Esophagus muscularis mucosa (tissue), 4 donors: ENCODE measurements at regions not wholly inside any gene's neighbourhood (a gene's known extent, or its start where the extent isn't known, plus 50 kb on each side); places are given as distances from the start of the nearest gene placed in this dataset.
A peak's percentile ranks its signal among the peaks of the same experiment; 100 is the strongest.

Experiments
- DNase-seq: peaks from one replicate; pipeline ENCODE4 v3.0.0-alpha.2; 2017; ENCODE audit errors: extremely low spot score
- H3K27ac ChIP-seq, 4 donors: fragments of 200-600 bp; sonication (generic); replicated peaks in 1 of 4; 1 replicate in 3 of 4; 2 replicates in 1 of 4; pipeline ENCODE4 v1.5.1; 2016 to 2019; ENCODE audit warnings: mild to moderate bottlenecking in 1 of 4
- H3K27me3 ChIP-seq, 4 donors: fragments of 200-600 bp; sonication (generic); one replicate each; pipeline versions ENCODE4 v1.5.1 to v1.6.0; 2016 to 2019
- H3K36me3 ChIP-seq, 4 donors: fragments of 200-600 bp; sonication (generic); one replicate each; pipeline ENCODE4 v1.5.1; 2016 to 2019
- H3K4me1 ChIP-seq, 4 donors: fragments of 200-600 bp; sonication (generic); one replicate each; pipeline ENCODE4 v1.5.1; 2016 to 2019
- H3K4me3 ChIP-seq, 4 donors: fragments of 200-600 bp; sonication (generic); 1 replicate in 2 of 4; 2 replicates in 2 of 4; pipeline ENCODE4 v1.5.1; 2016 to 2019; ENCODE audit warnings: mild to moderate bottlenecking in 4 of 4, moderate library complexity in 1 of 4
- H3K9me3 ChIP-seq, 4 donors: fragments of 200-600 bp; sonication (generic); 1 replicate in 3 of 4; 2 replicates in 1 of 4; pipeline ENCODE4 v1.5.1; 2016 to 2019
- CTCF ChIP-seq, 3 experiments: fragments of 200-600 bp in 2 of 3; fragments of 450-650 bp in 1 of 3; sonication (generic) in 2 of 3; IDR thresholded peaks; one replicate each; pipeline ENCODE4 v1.5.1; 2017 to 2019; ENCODE audit warnings: antibody characterized with exemption in 3 of 3, mild to moderate bottlenecking in 2 of 3, moderate library complexity in 1 of 3
- EP300 ChIP-seq: sonication (generic); formaldehyde crosslinking; IDR thresholded peaks from one replicate; pipeline ENCODE4 v1.6.1; 2017; ENCODE audit warnings: antibody characterized with exemption
- POLR2A ChIP-seq: fragments of 450-650 bp; IDR thresholded peaks from one replicate; pipeline ENCODE4 v1.6.1; 2017; ENCODE audit warnings: antibody characterized with exemption, moderate library complexity, mild to moderate bottlenecking, low read depth
- POLR2AphosphoS5 ChIP-seq, 2 donors: sonication (generic); formaldehyde crosslinking; IDR thresholded peaks; one replicate each; pipeline ENCODE4 v1.6.1; 2017; ENCODE audit warnings: antibody characterized with exemption in 2 of 2
- WGBS: methylation state at CpG from one replicate; pipeline ENCODE4 v1.1.5; 2018; 5-methylcytosine and 5-hydroxymethylcytosine counted together
- intact Hi-C: fragments of 100-400 bp; cut with DNase I; formaldehyde crosslinking; loops from one replicate; pipeline ENCODE4 v1.15.1; 2023

DNA sequence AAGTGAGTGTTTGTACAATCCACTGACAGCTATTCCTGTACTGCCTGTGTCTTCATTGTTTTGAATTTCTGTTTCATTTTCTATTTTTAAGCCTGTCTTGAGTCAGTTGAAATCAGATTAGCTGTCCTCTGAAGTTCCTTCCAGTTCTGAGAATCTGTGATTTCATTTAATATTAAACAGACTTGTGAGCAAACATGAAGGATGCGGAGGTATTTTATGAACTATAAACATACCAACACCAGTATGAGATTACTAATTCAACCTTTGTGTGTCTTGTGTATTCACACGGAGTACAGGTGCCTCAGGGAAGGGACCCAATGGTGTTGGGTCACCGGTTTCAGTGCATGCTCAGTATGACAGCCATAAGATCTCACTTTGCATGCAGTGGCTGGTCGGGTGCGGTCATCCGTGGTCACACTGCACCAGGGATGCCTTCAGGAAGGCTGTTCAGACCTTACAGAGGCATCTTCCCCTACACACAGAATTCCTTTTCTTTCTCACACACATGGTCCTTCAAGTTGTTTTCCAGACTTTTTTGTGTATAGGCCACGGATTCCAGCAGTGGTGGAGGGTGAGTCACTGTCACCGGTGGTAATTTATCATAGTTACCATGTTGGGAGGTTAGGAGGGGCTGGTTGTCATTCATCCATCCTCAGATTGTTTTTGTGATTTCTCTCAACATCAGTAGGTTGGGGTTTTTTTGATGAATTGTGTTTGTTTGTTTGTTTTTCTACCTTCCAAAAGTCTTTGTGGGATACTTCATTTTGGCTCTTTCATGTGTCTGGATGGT, 103.0 kb upstream of the SFSWAP start:
- TF ChIP-seq POLR2A (no peak), CTCF (IDR thresholded peaks at IDR 0.05) (no peak), EP300 (no peak), POLR2AphosphoS5 (IDR thresholded peaks at IDR 0.05) (no peak)
- peaks cover 0 to 83% (median 9%) of the 10 kb centered on the region in 4 donors for H3K27me3 ChIP-seq
- H3K4me1 ChIP-seq, result peaks cover 0 to 20% (median 8%) of the 10 kb centered on the region in 4 donors
- no peak overlapping the region for H3K27ac ChIP-seq
- 68% methylated on average over 7 of the region's 8 CpGs for whole genome bisulfite sequencing
- intact Hi-C loops, result no loop called here
- no peaks in the 10 kb centered on the region for H3K36me3 ChIP-seq
- no peaks in the 10 kb centered on the region for H3K9me3 ChIP-seq
- no peak for DNase-seq
- H3K4me3 ChIP-seq, result no peak overlapping the region

DNA sequence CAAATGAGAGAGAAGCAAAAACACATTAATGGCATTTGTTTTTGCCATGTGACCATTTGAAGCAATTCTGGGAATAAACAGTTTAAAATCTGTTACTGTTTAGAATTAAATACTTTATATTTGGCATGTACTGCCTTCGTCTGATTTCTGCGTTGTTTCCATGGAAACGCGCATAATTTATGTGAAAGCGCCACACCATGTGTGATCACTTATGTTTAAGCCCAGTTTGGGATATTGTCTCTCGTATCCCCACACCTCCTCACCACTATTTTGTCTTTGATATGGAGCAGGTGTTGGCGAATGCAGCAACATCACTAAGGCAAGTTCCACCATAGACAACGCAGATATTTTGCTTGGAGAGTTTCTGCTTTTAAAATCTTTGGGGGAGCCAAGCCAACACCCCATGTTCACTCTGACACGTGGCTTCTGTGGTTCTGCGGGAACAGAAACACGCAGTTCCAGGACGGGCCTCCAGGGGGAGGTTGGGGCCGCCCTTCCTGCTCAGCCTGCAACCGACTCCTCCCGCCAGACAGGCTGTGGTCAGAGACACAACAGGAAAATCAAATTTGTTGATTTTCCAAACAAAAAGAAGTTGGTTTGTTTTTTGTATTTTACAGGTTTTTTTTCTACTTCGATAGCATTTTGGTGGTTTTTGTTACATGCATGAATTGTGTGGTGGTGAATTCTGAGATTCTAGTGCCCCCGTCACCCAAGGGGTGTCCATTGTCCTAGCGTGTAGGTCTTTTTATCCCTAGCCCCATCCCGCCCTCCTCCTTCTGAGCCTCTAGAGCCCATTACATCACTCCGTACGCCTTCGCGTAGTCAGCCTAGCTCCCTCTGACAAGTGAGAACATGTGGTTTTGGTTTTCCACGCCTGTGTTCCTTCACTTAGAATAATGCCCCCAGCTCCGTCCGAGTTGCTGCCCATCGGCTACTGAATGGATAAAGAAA, 101.9 kb upstream of the SFSWAP start:
- Histone ChIP-seq H3K4me3 (peak overlapping the region in 1 of 4 donors; percentile 25), H3K27ac (no peak overlapping the region), H3K4me1 (peaks cover 0 to 17% (median 5%) of the 10 kb centered on the region in 4 donors), H3K36me3 (no peaks in the 10 kb centered on the region), H3K27me3 (peaks cover 0 to 80% (median 5%) of the 10 kb centered on the region in 4 donors), H3K9me3 (no peaks in the 10 kb centered on the region)
- WGBS, result 26% methylated on average over 27 of the region's 27 CpGs
- peak; percentile 94 for DNase-seq
- TF ChIP-seq POLR2A (no peak), CTCF (IDR thresholded peaks at IDR 0.05) (peak; percentile 62 to 83 (median 65)), EP300 (no peak), POLR2AphosphoS5 (IDR thresholded peaks at IDR 0.05) (peak in 1 of 2 donors; percentile 23)
- intact Hi-C loops, result no loop called here

DNA sequence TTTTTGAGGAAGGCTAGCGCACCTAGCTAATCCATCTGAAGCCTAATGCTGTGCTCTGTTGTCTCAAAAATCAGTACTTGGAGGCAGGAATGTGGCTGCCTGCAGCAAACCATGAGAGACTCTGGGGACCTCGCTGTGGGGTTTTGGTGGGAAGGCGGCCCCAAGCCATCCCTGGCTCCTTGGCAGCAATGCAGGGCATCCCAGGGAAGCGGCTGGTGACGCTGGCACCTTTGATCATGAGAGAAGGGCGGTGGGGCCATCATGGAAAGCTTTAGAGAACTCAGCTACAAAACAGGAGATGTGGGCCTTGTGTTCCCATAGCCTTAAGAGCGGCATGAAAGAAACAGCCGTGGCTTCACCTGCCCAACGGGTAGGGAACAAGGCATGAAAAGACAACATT, 101.1 kb upstream of the SFSWAP start:
- Histone ChIP-seq H3K36me3 (no peaks in the 10 kb centered on the region), H3K27me3 (peaks cover 0 to 75% (median 5%) of the 10 kb centered on the region in 4 donors), H3K4me3 (no peak overlapping the region), H3K27ac (no peak overlapping the region), H3K4me1 (peaks cover 0 to 12% (median 2%) of the 10 kb centered on the region in 4 donors), H3K9me3 (no peaks in the 10 kb centered on the region)
- WGBS, result 100% methylated on average over 7 of the region's 9 CpGs
- no peak for DNase-seq
- TF ChIP-seq POLR2A (no peak), CTCF (IDR thresholded peaks at IDR 0.05) (no peak), POLR2AphosphoS5 (IDR thresholded peaks at IDR 0.05) (no peak), EP300 (no peak)
- intact Hi-C loops, result no loop called here

- TF ChIP-seq POLR2AphosphoS5 (IDR thresholded peaks at IDR 0.05), result no peak
- no peak for TF ChIP-seq EP300
- TF ChIP-seq CTCF (IDR thresholded peaks at IDR 0.05), result no peak
- no peak for TF ChIP-seq POLR2A
- Histone ChIP-seq H3K27me3 (peaks cover 0 to 71% (median 5%) of the 10 kb centered on the region in 4 donors), H3K9me3 (no peaks in the 10 kb centered on the region), H3K4me3 (no peak overlapping the region), H3K4me1 (peaks cover 0 to 12% (median 2%) of the 10 kb centered on the region in 4 donors), H3K36me3 (no peaks in the 10 kb centered on the region), H3K27ac (no peak overlapping the region)
- WGBS, result 75% methylated on average over 9 of the region's 10 CpGs
- intact Hi-C loops, result no loop called here
- DNase-seq, result no peak
These were observed 100.7 kb upstream of the SFSWAP start for GRCh38 chr12:131610181-131610580.
